ENCODE measurements at regions not wholly inside any gene's neighbourhood (a gene's known extent, or its start where the extent isn't known, plus 50 kb on each side); places are given as distances from the start of the nearest gene placed in this dataset.
"Not testable (repeated sequence)": the region's sequence is repeated elsewhere in the genome, so short reads cannot be mapped to it uniquely, and the experiment has no call there.

GRCh38 chr5:87778876-87779275, 366.1 kb upstream of the CCNH start:
- no peak overlapping the region for H3K4me3 ChIP-seq (ENCODE audit: low read depth, low read length)
- no peak for TF ChIP-seq CTCF (IDR thresholded peaks at IDR 0.05; ENCODE audit: borderline replicate concordance, insufficient read depth, low read depth, low read length)

- no peak for TF ChIP-seq CTCF (IDR thresholded peaks at IDR 0.05; ENCODE audit: borderline replicate concordance, insufficient read depth, low read depth, low read length)
- no peak overlapping the region for H3K4me3 ChIP-seq (ENCODE audit: low read depth, low read length)
Measured at GRCh38 chr5:87777877-87778276, 365.1 kb upstream of the CCNH start.

- no peak for TF ChIP-seq CTCF (IDR thresholded peaks at IDR 0.05; ENCODE audit: borderline replicate concordance, insufficient read depth, low read depth, low read length)
Measured at GRCh38 chr5:87776785-87777184, 364.1 kb upstream of the CCNH start.

GRCh38 chr5:87776302-87776701, 363.6 kb upstream of the CCNH start:
- not testable (repeated sequence) for H3K4me3 ChIP-seq (ENCODE audit: low read depth, low read length)

More at GRCh38 chr5:87776785-87777184, 364.1 kb upstream of the CCNH start:
- H3K4me3 ChIP-seq (ENCODE audit: low read depth, low read length), result no peak overlapping the region

- no peak for TF ChIP-seq CTCF (IDR thresholded peaks at IDR 0.05; ENCODE audit: borderline replicate concordance, insufficient read depth, low read depth, low read length)
- no peak overlapping the region for H3K4me3 ChIP-seq (ENCODE audit: low read depth, low read length)
Measured at GRCh38 chr5:87775228-87775627, 362.5 kb upstream of the CCNH start.

- TF ChIP-seq CTCF (IDR thresholded peaks at IDR 0.05; ENCODE audit: borderline replicate concordance, insufficient read depth, low read depth, low read length), result no peak
- H3K4me3 ChIP-seq (ENCODE audit: low read depth, low read length), result no peak overlapping the region
Measured at GRCh38 chr5:87774804-87775203, 362.1 kb upstream of the CCNH start.

- no peak for TF ChIP-seq CTCF (IDR thresholded peaks at IDR 0.05; ENCODE audit: borderline replicate concordance, insufficient read depth, low read depth, low read length)
- H3K4me3 ChIP-seq (ENCODE audit: low read depth, low read length), result no peak overlapping the region
Measured at GRCh38 chr5:87770601-87771121, 357.9 kb upstream of the CCNH start.
